PFSK-1 (cell line): ENCODE measurements at regions not wholly inside any gene's neighbourhood (a gene's known extent, or its start where the extent isn't known, plus 50 kb on each side); places are given as distances from the start of the nearest gene placed in this dataset.

Source experiments
- FOXP2 ChIP-seq: optimal IDR thresholded peaks from 2 replicates; pipeline ENCODE3; 2011; ENCODE audit warnings: borderline replicate concordance, control low read depth, inconsistent platforms; ENCODE audit not compliant: insufficient read depth; ENCODE audit errors: extremely low read length, extremely low read depth
- POLR2AphosphoS5 ChIP-seq: IDR thresholded peaks from 2 replicates; pipeline ENCODE4 v1.6.1; 2012; ENCODE audit warnings: low read depth, mild to moderate bottlenecking, control low read depth, low read length, moderate library complexity
- REST ChIP-seq, 2 experiments: IDR thresholded peaks; 2 replicates each; pipeline versions ENCODE4 v1.6.1 to v1.8.0; 2011 to 2012; ENCODE audit warnings: low read depth in 2 of 2, low read length in 2 of 2, control low read depth in 1 of 2, inconsistent platforms in 1 of 2, mild to moderate bottlenecking in 1 of 2, moderate library complexity in 1 of 2; ENCODE audit not compliant: insufficient read depth in 1 of 2
- SIN3A ChIP-seq: IDR thresholded peaks from 2 replicates; pipeline ENCODE4 v1.6.1; 2012; ENCODE audit warnings: mild to moderate bottlenecking, low read length, moderate library complexity, borderline replicate concordance; ENCODE audit not compliant: insufficient read depth
- TAF1 ChIP-seq: IDR thresholded peaks from 2 replicates; pipeline ENCODE4 v1.6.1; 2012; ENCODE audit warnings: low read length, control low read depth, borderline replicate concordance; ENCODE audit not compliant: insufficient read depth

- TF ChIP-seq REST (IDR thresholded peaks at IDR 0.05; ENCODE audit: insufficient read depth in 1 of 2, low read depth in 2 of 2, low read length in 2 of 2) (no peak), TAF1 (no peak), SIN3A (no peak), POLR2AphosphoS5 (no peak), FOXP2 (no peak)
These were observed 652.9 kb upstream of the IGFBP7 start for GRCh38 chr4:57763070-57763469.

- TF ChIP-seq TAF1 = no peak
- no peak for TF ChIP-seq REST (IDR thresholded peaks at IDR 0.05; ENCODE audit: insufficient read depth in 1 of 2, low read depth in 2 of 2, low read length in 2 of 2)
- no peak for TF ChIP-seq FOXP2
- TF ChIP-seq SIN3A = no peak
These were observed 630.5 kb upstream of the IGFBP7 start for GRCh38 chr4:57740625-57741190.

- TF ChIP-seq FOXP2 (no peak), TAF1 (no peak), POLR2AphosphoS5 (no peak), REST (IDR thresholded peaks at IDR 0.05; ENCODE audit: insufficient read depth in 1 of 2, low read depth in 2 of 2, low read length in 2 of 2) (no peak), SIN3A (no peak)
These were observed 626.6 kb upstream of the IGFBP7 start for GRCh38 chr4:57736781-57737180.

GRCh38 chr4:57734104-57734670 is 624.0 kb upstream of the IGFBP7 start:
- TF ChIP-seq FOXP2 (no peak), SIN3A (no peak), REST (IDR thresholded peaks at IDR 0.05; ENCODE audit: insufficient read depth in 1 of 2, low read depth in 2 of 2, low read length in 2 of 2) (no peak)

- no peak for TF ChIP-seq TAF1
- no peak for TF ChIP-seq REST (IDR thresholded peaks at IDR 0.05; ENCODE audit: insufficient read depth in 1 of 2, low read depth in 2 of 2, low read length in 2 of 2)
- no peak for TF ChIP-seq POLR2AphosphoS5
- no peak for TF ChIP-seq FOXP2
- TF ChIP-seq SIN3A = no peak
These were observed 616.0 kb upstream of the IGFBP7 start for GRCh38 chr4:57726154-57726553.
